Body of pancreas (tissue), 4 donors: ENCODE measurements at regions not wholly inside any gene's neighbourhood (a gene's known extent, or its start where the extent isn't known, plus 50 kb on each side); places are given as distances from the start of the nearest gene placed in this dataset.

Experiments
- CTCF ChIP-seq, 7 experiments: fragments of 450-650 bp in 4 of 7; fragments of 200-600 bp in 3 of 7; sonication (generic) in 3 of 7; IDR thresholded peaks; one replicate each; pipeline ENCODE4 v1.5.1; 2016 to 2019; ENCODE audit warnings: antibody characterized with exemption in 7 of 7
- POLR2A ChIP-seq, 3 donors: fragments of 450-650 bp; IDR thresholded peaks; one replicate each; pipeline ENCODE4 v1.6.1; 2016; ENCODE audit warnings: antibody characterized with exemption in 3 of 3, mild to moderate bottlenecking in 2 of 3

GRCh38 chr14:29999013-29999539, 71.4 kb upstream of the PRKD1 start:
- TF ChIP-seq CTCF (IDR thresholded peaks at IDR 0.05) (no peak), POLR2A (IDR thresholded peaks at IDR 0.05) (no peak)
